GM12872 (cell line): ENCODE measurements at regions not wholly inside any gene's neighbourhood (a gene's known extent, or its start where the extent isn't known, plus 50 kb on each side); places are given as distances from the start of the nearest gene placed in this dataset.
A peak's percentile ranks its signal among the peaks of the same experiment; 100 is the strongest.

Experiments used
- TF ChIP-seq, protein P1 (sequence below): IDR thresholded peaks from 3 replicates; pipeline ENCODE4 v1.5.1; 2011; ENCODE audit warnings: low read depth, mild to moderate bottlenecking, low read length, moderate library complexity; ENCODE audit not compliant: insufficient read depth

DNA sequence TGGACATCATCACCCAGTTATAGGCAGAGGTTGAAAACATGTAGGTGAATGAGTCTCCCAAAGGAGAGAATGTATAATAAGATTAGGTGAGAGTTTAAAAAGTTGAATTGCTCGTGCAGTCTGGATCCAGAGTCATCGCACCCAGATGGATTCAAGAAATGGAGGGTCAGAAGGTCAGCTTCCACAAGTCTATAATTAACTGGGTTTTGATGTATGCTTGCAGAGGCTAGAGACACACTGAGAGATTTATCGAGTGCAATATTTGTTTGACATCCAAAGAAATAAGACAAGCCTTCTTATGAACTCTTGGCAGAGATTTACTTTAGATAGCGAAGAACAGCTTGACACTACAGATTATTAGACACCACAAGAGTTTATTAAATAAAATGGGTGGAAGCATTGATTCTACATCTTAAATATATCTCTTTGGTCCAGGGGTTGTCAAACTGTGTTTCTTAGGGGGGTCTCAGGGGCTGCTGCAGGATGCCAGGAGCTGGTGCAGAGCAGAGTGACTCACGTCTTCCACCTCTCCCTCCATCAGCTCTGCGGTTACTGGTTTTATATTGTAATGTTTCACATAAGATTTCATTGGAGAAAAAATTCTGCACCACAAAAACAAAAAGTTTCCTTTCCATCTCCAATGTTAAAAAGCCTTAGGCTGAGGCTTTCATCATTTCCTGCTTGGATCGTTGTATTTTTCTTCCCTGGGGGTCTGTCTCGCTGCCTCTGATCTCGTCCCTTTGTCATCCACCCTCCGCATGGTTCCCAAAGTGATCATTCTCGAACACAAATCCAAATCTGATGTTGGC lies 176.2 kb upstream of the AHI1 start:
- TF ChIP-seq, protein P1, sequence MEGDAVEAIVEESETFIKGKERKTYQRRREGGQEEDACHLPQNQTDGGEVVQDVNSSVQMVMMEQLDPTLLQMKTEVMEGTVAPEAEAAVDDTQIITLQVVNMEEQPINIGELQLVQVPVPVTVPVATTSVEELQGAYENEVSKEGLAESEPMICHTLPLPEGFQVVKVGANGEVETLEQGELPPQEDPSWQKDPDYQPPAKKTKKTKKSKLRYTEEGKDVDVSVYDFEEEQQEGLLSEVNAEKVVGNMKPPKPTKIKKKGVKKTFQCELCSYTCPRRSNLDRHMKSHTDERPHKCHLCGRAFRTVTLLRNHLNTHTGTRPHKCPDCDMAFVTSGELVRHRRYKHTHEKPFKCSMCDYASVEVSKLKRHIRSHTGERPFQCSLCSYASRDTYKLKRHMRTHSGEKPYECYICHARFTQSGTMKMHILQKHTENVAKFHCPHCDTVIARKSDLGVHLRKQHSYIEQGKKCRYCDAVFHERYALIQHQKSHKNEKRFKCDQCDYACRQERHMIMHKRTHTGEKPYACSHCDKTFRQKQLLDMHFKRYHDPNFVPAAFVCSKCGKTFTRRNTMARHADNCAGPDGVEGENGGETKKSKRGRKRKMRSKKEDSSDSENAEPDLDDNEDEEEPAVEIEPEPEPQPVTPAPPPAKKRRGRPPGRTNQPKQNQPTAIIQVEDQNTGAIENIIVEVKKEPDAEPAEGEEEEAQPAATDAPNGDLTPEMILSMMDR: no peak

DNA sequence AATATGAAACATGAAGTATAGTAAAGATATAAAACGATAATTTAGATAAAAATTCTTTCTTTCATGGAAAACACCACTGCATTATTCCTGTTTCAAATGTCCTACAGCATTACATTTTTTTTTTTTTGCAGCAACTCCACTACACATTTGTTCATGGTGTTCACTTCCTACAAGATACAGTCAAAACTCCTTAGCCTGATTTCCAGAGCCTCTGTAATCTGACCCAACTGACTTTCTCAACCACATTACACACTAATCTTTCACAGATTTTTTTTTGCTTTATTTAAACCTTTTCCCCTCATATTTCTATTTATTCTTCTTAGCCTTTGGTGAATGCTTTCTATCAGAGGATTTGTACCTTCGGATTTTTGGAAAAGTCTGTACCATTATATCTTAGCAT lies 176.5 kb upstream of the PDE7B start:
- TF ChIP-seq, protein P1: no peak

DNA sequence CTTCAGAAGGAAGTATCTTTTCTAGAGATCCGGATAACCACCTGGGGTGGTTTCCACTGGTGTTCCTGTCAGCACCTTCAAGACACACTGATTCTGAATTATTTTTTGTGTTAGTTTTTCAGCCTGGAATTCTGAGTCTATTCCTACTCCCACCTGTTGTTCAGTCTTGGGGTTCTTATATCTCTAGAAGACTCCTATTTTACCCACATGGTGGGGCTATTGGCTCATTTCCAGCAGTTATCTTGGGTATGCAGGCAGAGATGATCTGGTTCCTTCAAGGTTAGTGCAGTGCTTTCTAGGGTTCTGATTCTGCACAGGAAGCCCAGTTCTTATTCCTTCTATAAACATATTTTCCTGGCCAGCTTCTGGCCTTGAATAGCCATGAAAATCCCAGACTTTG lies 175.6 kb upstream of the PDE7B start:
- TF ChIP-seq, protein P1: peak; percentile 51; the same call in 2 of the 3 replicates

DNA sequence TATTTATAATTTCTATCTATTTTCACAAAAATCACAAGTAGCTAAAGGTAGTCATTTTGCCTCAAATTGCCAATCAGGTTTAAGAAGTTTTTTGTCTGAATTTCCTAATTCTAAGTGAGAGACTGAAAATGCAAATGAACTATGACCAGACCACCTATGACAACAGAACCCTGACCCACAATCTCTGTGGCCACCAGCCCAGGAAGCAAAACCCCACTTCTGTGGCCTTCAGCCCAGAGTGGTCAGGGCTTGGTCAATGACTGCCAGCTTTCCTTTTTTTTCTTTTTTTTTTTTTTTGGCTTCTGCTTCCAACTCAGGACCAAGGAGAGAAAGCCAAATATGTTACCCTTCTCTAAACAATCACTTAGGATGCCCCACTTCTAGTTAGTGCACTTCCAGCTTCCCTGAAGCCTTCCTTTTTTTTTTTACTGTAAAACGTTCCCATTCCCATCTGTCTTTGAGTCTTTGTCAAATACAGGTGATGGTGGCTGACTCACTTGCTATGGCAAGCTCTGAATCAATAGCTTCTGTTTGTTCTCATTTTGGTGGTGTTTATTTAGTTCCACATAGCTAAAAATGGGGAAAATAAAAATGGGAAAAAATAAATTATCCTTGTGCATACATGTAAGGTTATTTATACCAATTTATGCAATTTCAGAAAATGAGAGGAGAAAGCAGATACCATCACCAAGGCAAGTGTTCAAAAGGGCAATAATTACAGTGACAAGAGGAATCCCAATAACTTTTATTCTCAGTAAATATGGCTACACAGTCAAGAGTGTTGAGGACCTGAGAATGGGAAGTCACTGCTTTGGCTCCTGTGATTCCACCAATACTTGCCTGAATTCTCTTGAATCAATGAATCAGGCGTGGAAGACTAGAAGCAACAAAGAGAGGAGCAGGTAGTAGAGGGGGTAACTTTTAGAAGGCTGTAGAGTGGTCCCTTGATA lies 170.3 kb upstream of the PDE7B start:
- TF ChIP-seq, protein P1: no peak

DNA sequence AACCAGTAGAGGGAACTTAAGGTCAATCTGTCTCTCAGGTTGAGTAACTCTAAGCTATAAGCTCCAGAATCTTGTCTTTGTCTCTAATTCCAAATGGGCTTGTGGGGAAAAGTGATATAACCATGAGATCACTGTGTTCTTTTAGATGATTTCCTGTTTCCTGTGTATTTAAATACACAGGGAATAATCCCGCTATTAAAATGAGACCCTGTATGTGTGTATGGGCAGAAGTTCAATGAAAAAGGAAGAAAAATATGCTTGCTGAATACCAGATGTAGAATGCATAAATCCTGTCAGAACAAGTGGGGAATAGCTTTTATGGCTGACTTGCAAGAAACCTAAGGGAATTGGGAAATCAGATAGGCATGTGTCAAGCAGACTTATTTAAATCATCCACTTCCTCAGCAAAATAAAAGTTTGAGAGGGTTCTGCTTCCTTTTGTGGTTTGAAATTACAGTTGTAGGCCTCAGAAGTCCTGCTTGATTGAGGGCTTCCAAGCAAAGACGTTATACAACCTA lies 164.7 kb upstream of the PDE7B start:
- TF ChIP-seq, protein P1: no peak

DNA sequence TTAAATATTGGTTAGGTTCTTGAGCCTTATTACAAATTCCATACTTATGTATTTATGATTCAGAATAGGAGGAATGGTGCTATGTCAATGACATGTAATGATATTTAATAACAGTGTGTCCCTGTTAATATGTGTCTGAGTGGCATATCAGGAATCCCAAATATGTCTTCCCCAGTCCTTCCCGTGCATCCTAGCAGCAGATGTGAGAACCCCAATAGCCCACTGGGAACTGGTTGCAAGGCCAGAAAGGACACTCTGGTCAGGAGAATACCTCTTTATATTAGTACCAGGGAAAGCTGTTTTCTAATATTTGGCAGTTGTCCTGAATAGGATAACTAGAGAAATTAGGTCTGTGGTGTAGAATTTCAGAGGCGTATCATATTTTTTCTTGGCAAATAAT lies 159.1 kb upstream of the PDE7B start:
- TF ChIP-seq, protein P1: no peak

DNA sequence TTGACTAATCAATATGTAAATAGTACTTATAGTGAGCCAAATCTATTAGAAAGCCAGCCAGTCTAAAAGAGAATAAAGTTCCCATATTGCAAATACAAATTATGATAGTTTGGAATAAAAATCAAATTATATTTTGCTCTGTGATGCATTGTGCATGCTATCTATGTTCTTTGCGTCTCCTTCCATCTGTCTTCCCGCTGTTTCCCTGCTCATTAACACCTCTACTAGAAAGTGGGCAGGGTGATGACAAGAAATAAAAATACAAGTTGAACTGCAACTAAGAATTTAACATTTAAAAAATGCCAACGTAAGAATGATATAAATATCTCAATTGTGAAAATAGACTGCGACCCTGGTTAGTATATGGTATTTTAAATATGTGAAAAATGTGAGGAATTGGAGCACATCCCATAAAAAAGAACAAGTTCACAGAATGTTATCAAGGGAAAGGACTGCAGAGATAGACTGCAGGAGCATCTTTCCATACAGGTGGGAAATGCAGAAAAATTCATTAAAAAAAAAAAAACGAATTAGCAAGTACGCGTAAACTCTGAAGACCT lies 157.6 kb upstream of the PDE7B start:
- TF ChIP-seq, protein P1: no peak
